Activated CD4-positive, alpha-beta T cell treated with anti-CD3 and anti-CD28 coated beads, Interleukin-2, amount 10 ng/mL, durations not matched to agents 7 days and 5 days (primary cell): ENCODE measurements at regions not wholly inside any gene's neighbourhood (a gene's known extent, or its start where the extent isn't known, plus 50 kb on each side); places are given as distances from the start of the nearest gene placed in this dataset.
"Not testable (repeated sequence)": the region's sequence is repeated elsewhere in the genome, so short reads cannot be mapped to it uniquely, and the experiment has no call there.

Experiments
- CTCF ChIA-PET: fragments of 350-600 bp; sonication (Branson Sonifier 250); formaldehyde crosslinking; loops from one replicate; lab custom pipeline; 2021; ENCODE audit warnings: antibody characterized with exemption; lab: Charles Lee
- POLR2A ChIA-PET: fragments of 350-600 bp; sonication (Branson Sonifier 250); formaldehyde crosslinking; loops from one replicate; lab custom pipeline; 2021; ENCODE audit warnings: antibody characterized with exemption; lab: Charles Lee
- DNase-seq: peaks from one replicate; pipeline ENCODE4 v3.0.0-alpha.2; 2020
- H3K27ac Mint-ChIP-seq: one replicate; pipeline ENCODE4 v1.8.0; 2021; ENCODE audit warnings: mild to moderate bottlenecking, moderate library complexity, mixed read lengths
- H3K27me3 Mint-ChIP-seq: one replicate; pipeline ENCODE4 v1.8.0; 2021; ENCODE audit warnings: mixed read lengths
- H3K36me3 Mint-ChIP-seq: one replicate; pipeline ENCODE4 v1.8.0; 2021; ENCODE audit warnings: low read depth, mixed read lengths
- H3K4me1 Mint-ChIP-seq: one replicate; pipeline ENCODE4 v1.8.0; 2021; ENCODE audit warnings: mixed read lengths
- H3K4me3 Mint-ChIP-seq: one replicate; pipeline ENCODE4 v1.8.0; 2021; ENCODE audit warnings: mild to moderate bottlenecking, moderate library complexity, mixed read lengths
- H3K9me3 Mint-ChIP-seq: one replicate; pipeline ENCODE4 v1.8.0; 2021; ENCODE audit warnings: mixed read lengths

- no peak overlapping the region for H3K4me3 Mint-ChIP-seq
- H3K9me3 Mint-ChIP-seq = no peaks in the 10 kb centered on the region
- H3K27ac Mint-ChIP-seq = no peak overlapping the region
- ChIA-PET POLR2A (no interaction called here), CTCF (no interaction called here)
- no peaks in the 10 kb centered on the region for H3K27me3 Mint-ChIP-seq
- no peak for DNase-seq
- no peaks in the 10 kb centered on the region for H3K36me3 Mint-ChIP-seq
- H3K4me1 Mint-ChIP-seq = no peaks in the 10 kb centered on the region
Measured at GRCh38 chr10:124244256-124244877, 151.0 kb upstream of the CHST15 start.

GRCh38 chr10:124243702-124244121 is 150.3 kb upstream of the CHST15 start:
- Mint-ChIP-seq H3K9me3 (no peaks in the 10 kb centered on the region), H3K27ac (no peak overlapping the region)

GRCh38 chr10:124242791-124243190 is 149.4 kb upstream of the CHST15 start:
- Mint-ChIP-seq H3K36me3 (no peaks in the 10 kb centered on the region), H3K9me3 (no peaks in the 10 kb centered on the region), H3K27ac (no peak overlapping the region), H3K4me3 (no peak overlapping the region), H3K4me1 (no peaks in the 10 kb centered on the region), H3K27me3 (no peaks in the 10 kb centered on the region)
- CTCF ChIA-PET = no interaction called here
- POLR2A ChIA-PET = no interaction called here
- DNase-seq = no peak

More at GRCh38 chr10:124243702-124244121, 150.3 kb upstream of the CHST15 start:
- no peak for DNase-seq
- no peaks in the 10 kb centered on the region for H3K36me3 Mint-ChIP-seq
- no peak overlapping the region for H3K4me3 Mint-ChIP-seq
- ChIA-PET POLR2A (no interaction called here), CTCF (no interaction called here)
- H3K27me3 Mint-ChIP-seq = no peaks in the 10 kb centered on the region
- H3K4me1 Mint-ChIP-seq = no peaks in the 10 kb centered on the region

GRCh38 chr10:124242365-124242764 is 149.0 kb upstream of the CHST15 start:
- Mint-ChIP-seq H3K4me3 (no peak overlapping the region), H3K27me3 (no peaks in the 10 kb centered on the region), H3K9me3 (no peaks in the 10 kb centered on the region), H3K27ac (no peak overlapping the region), H3K36me3 (no peaks in the 10 kb centered on the region), H3K4me1 (no peaks in the 10 kb centered on the region)
- ChIA-PET CTCF (no interaction called here), POLR2A (no interaction called here)
- DNase-seq = no peak

- H3K27me3 Mint-ChIP-seq, CTCF ChIA-PET, H3K4me1 Mint-ChIP-seq, H3K9me3 Mint-ChIP-seq, H3K4me3 Mint-ChIP-seq, H3K36me3 Mint-ChIP-seq, H3K27ac Mint-ChIP-seq, DNase-seq, POLR2A ChIA-PET: not testable (repeated sequence)
Measured at GRCh38 chr10:124241510-124241909, 148.1 kb upstream of the CHST15 start.

- Mint-ChIP-seq H3K4me1 (no peaks in the 10 kb centered on the region), H3K36me3 (no peaks in the 10 kb centered on the region), H3K4me3 (no peak overlapping the region), H3K9me3 (no peaks in the 10 kb centered on the region), H3K27me3 (no peaks in the 10 kb centered on the region), H3K27ac (no peak overlapping the region)
- CTCF ChIA-PET = no interaction called here
- POLR2A ChIA-PET = no interaction called here
- no peak for DNase-seq
Measured at GRCh38 chr10:124240839-124241291, 147.5 kb upstream of the CHST15 start.

- Mint-ChIP-seq H3K4me3 (no peak overlapping the region), H3K9me3 (no peaks in the 10 kb centered on the region), H3K36me3 (no peaks in the 10 kb centered on the region), H3K4me1 (no peaks in the 10 kb centered on the region), H3K27me3 (no peaks in the 10 kb centered on the region), H3K27ac (no peak overlapping the region)
- ChIA-PET CTCF (no interaction called here), POLR2A (interaction anchor here (0.6 kb wide), 1 partner anchor 78 kb away, joined by 3 read pairs; no protein-coding TSS in a partner anchor)
- DNase-seq = no peak
Measured at GRCh38 chr10:124239696-124240095, 146.3 kb upstream of the CHST15 start.

- H3K27ac Mint-ChIP-seq = no peak overlapping the region
- H3K36me3 Mint-ChIP-seq = no peaks in the 10 kb centered on the region
- POLR2A ChIA-PET = no interaction called here
- no peaks in the 10 kb centered on the region for H3K27me3 Mint-ChIP-seq
- H3K9me3 Mint-ChIP-seq = no peaks in the 10 kb centered on the region
- CTCF ChIA-PET = no interaction called here
- no peak overlapping the region for H3K4me3 Mint-ChIP-seq
- DNase-seq = no peak
- H3K4me1 Mint-ChIP-seq = no peaks in the 10 kb centered on the region
Measured at GRCh38 chr10:124239134-124239533, 145.7 kb upstream of the CHST15 start.

GRCh38 chr10:124238367-124238766 is 145.0 kb upstream of the CHST15 start:
- DNase-seq = no peak
- Mint-ChIP-seq H3K27me3 (no peaks in the 10 kb centered on the region), H3K27ac (no peak overlapping the region), H3K4me3 (no peak overlapping the region), H3K4me1 (no peaks in the 10 kb centered on the region), H3K9me3 (no peaks in the 10 kb centered on the region), H3K36me3 (no peaks in the 10 kb centered on the region)
- POLR2A ChIA-PET = no interaction called here
- CTCF ChIA-PET = interaction anchor here (0.6 kb wide), 1 partner anchor 215 kb away, joined by 3 read pairs; no protein-coding TSS in a partner anchor

GRCh38 chr10:124237282-124237961 is 144.0 kb upstream of the CHST15 start:
- no peaks in the 10 kb centered on the region for H3K4me1 Mint-ChIP-seq
- no peaks in the 10 kb centered on the region for H3K36me3 Mint-ChIP-seq

GRCh38 chr10:124236816-124237215 is 143.4 kb upstream of the CHST15 start:
- H3K9me3 Mint-ChIP-seq = no peaks in the 10 kb centered on the region
- H3K36me3 Mint-ChIP-seq = no peaks in the 10 kb centered on the region
- no peak overlapping the region for H3K4me3 Mint-ChIP-seq
- ChIA-PET CTCF (no interaction called here), POLR2A (no interaction called here)
- H3K4me1 Mint-ChIP-seq = no peaks in the 10 kb centered on the region
- no peaks in the 10 kb centered on the region for H3K27me3 Mint-ChIP-seq
- DNase-seq = no peak
- H3K27ac Mint-ChIP-seq = no peak overlapping the region

More at GRCh38 chr10:124237282-124237961, 144.0 kb upstream of the CHST15 start:
- Mint-ChIP-seq H3K9me3 (no peaks in the 10 kb centered on the region), H3K4me3 (no peak overlapping the region), H3K27me3 (no peaks in the 10 kb centered on the region), H3K27ac (no peak overlapping the region)
- no peak for DNase-seq
- ChIA-PET POLR2A (no interaction called here), CTCF (no interaction called here)

GRCh38 chr10:124236136-124236535 is 142.7 kb upstream of the CHST15 start:
- no peaks in the 10 kb centered on the region for H3K9me3 Mint-ChIP-seq
- H3K27ac Mint-ChIP-seq = no peak overlapping the region
- ChIA-PET POLR2A (no interaction called here), CTCF (interaction anchor here (0.8 kb wide), 1 partner anchor 167 kb away, joined by 3 read pairs; no protein-coding TSS in a partner anchor)
- DNase-seq = no peak
- no peaks in the 10 kb centered on the region for H3K4me1 Mint-ChIP-seq
- H3K36me3 Mint-ChIP-seq = no peaks in the 10 kb centered on the region
- H3K4me3 Mint-ChIP-seq = no peak overlapping the region
- no peaks in the 10 kb centered on the region for H3K27me3 Mint-ChIP-seq

- ChIA-PET CTCF (no interaction called here), POLR2A (no interaction called here)
- peak overlapping the region; percentile 7 for H3K27ac Mint-ChIP-seq
- no peaks in the 10 kb centered on the region for H3K27me3 Mint-ChIP-seq
- H3K9me3 Mint-ChIP-seq = no peaks in the 10 kb centered on the region
- DNase-seq = no peak
- H3K4me3 Mint-ChIP-seq = no peak overlapping the region
- H3K36me3 Mint-ChIP-seq = no peaks in the 10 kb centered on the region
- no peaks in the 10 kb centered on the region for H3K4me1 Mint-ChIP-seq
Measured at GRCh38 chr10:124235232-124235631, 141.8 kb upstream of the CHST15 start.
